ENCODE measurements at regions not wholly inside any gene's neighbourhood (a gene's known extent, or its start where the extent isn't known, plus 50 kb on each side); places are given as distances from the start of the nearest gene placed in this dataset.

DNA sequence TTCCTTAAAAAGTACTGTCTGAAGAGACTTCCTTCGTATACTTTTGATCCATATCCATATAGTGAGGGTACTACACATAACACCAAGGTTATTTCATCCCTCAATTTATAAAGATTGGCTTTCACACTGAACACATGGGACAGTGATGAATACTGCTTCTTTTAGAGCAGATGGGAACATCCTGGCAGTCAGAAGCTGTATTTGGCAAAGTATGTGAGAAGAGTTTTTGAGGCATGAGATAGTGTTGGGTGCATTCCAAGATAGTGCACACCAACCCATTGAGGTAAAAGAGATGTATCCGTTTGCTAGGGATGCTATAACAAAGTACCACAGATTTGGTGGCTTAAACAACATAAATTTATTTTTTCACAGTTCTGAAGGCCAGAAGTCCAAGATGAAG lies 141.1 kb downstream of the MOSPD2 start:
- TF ChIP-seq, protein P1, sequence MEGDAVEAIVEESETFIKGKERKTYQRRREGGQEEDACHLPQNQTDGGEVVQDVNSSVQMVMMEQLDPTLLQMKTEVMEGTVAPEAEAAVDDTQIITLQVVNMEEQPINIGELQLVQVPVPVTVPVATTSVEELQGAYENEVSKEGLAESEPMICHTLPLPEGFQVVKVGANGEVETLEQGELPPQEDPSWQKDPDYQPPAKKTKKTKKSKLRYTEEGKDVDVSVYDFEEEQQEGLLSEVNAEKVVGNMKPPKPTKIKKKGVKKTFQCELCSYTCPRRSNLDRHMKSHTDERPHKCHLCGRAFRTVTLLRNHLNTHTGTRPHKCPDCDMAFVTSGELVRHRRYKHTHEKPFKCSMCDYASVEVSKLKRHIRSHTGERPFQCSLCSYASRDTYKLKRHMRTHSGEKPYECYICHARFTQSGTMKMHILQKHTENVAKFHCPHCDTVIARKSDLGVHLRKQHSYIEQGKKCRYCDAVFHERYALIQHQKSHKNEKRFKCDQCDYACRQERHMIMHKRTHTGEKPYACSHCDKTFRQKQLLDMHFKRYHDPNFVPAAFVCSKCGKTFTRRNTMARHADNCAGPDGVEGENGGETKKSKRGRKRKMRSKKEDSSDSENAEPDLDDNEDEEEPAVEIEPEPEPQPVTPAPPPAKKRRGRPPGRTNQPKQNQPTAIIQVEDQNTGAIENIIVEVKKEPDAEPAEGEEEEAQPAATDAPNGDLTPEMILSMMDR (conservative IDR thresholded peaks at IDR 0.05; ENCODE audit: low read depth, low read length), result no peak
- TF ChIP-seq RAD21 (IDR thresholded peaks at IDR 0.05; ENCODE audit: low read length) (no peak), POLR2A (IDR thresholded peaks at IDR 0.05; ENCODE audit: low read depth, low read length) (no peak), RFX5 (IDR thresholded peaks at IDR 0.05; ENCODE audit: low read depth, low read length) (no peak), RCOR1 (IDR thresholded peaks at IDR 0.05; ENCODE audit: insufficient replicate concordance, low read length) (no peak), BHLHE40 (IDR thresholded peaks at IDR 0.05; ENCODE audit: low read depth, low read length) (no peak), NFE2L2 (IDR thresholded peaks at IDR 0.05; ENCODE audit: low read depth, low read length) (no peak), SMC3 (IDR thresholded peaks at IDR 0.05; ENCODE audit: low read depth, low read length) (no peak), CEBPB (IDR thresholded peaks at IDR 0.05; ENCODE audit: low read depth, low read length) (no peak), FOS (IDR thresholded peaks at IDR 0.05; ENCODE audit: low read depth, low read length) (no peak), MAZ (IDR thresholded peaks at IDR 0.05; ENCODE audit: borderline replicate concordance, low read depth, low read length) (no peak), MAFK (IDR thresholded peaks at IDR 0.05; ENCODE audit: low read depth, low read length) (no peak)
- TF ChIP-seq, protein P2, sequence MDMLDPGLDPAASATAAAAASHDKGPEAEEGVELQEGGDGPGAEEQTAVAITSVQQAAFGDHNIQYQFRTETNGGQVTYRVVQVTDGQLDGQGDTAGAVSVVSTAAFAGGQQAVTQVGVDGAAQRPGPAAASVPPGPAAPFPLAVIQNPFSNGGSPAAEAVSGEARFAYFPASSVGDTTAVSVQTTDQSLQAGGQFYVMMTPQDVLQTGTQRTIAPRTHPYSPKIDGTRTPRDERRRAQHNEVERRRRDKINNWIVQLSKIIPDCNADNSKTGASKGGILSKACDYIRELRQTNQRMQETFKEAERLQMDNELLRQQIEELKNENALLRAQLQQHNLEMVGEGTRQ (IDR thresholded peaks at IDR 0.05; ENCODE audit: low read depth, low read length), result no peak
- TF ChIP-seq, protein P3, sequence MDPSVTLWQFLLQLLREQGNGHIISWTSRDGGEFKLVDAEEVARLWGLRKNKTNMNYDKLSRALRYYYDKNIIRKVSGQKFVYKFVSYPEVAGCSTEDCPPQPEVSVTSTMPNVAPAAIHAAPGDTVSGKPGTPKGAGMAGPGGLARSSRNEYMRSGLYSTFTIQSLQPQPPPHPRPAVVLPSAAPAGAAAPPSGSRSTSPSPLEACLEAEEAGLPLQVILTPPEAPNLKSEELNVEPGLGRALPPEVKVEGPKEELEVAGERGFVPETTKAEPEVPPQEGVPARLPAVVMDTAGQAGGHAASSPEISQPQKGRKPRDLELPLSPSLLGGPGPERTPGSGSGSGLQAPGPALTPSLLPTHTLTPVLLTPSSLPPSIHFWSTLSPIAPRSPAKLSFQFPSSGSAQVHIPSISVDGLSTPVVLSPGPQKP (IDR thresholded peaks at IDR 0.05; ENCODE audit: borderline replicate concordance, low read depth, low read length), result no peak

All from IMR-90 (cell line).